ENCODE measurements at regions not wholly inside any gene's neighbourhood (a gene's known extent, or its start where the extent isn't known, plus 50 kb on each side); places are given as distances from the start of the nearest gene placed in this dataset.
A peak's percentile ranks its signal among the peaks of the same experiment; 100 is the strongest.

DNA sequence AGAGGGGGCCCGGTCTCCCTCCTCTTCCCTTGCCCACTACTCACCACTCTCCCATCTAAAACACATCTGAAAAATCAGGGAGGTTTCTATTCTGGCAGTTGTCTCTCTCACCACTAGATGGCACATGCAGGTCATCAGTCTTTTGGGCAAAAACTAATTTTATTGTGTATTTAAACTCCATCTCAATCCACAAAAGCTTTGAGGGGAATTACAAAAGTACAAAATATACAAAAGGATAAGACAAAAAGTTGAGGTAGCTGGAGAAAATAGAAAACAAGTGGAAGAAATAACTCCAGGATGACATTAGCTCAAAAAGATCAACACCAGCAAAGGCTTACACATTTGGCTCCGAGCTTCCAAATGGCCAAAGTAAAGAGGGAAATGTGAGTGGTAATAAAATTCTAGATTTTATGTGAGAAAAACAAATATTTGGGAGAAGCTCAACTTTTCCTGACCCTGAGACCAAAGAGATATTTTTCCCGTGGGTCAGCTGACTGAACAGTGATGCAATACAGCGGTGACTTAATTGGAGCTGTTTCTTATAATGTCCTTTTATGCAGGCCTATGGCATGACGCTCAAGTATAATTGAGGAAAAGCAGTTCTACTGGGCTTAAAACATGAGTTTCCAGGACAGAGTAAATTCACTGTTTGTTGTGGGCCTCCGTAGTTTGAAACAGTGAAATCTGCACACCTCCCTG lies 79.8 kb upstream of the CHD6 start:
- DNase-seq, result peak; percentile 63

DNA sequence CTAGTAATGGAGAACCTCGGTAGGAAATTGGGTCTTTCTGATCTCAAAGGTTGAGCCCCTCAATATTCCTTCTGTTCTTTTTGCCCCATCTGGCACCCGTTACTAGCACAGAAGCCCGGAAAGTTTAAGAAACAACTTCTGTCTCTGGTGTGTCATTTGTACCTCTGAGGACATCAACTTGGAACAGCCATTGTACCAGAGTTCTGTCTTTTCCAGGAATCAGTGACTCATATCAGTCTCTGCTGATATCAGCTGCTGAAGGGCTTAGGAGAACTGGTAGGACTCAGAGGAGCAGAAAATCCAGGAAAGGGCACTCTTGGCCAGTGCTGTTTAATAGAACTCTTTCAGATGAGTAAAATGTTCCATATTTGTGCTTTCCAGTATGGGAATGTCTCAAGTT lies 78.3 kb upstream of the CHD6 start:
- Histone ChIP-seq H4K20me1 (ENCODE audit: insufficient read depth) (no peaks in the 10 kb centered on the region), H3K4me1 (ENCODE audit: insufficient read depth) (peaks cover 3% of the 10 kb centered on the region; the same call in 1 of the 2 replicates), H3K27ac (no peak overlapping the region), H3K4me2 (ENCODE audit: unreplicated experiment) (no peak overlapping the region), H3K4me3 (no peak overlapping the region), H3F3A (ENCODE audit: insufficient read depth) (peaks cover 4% of the 10 kb centered on the region; the same call in 1 of the 2 replicates), H2AFZ (no peak overlapping the region), H3K36me3 (ENCODE audit: low read depth) (no peaks in the 10 kb centered on the region), H3K27me3 (replicated peaks; ENCODE audit: insufficient read depth) (no peaks in the 10 kb centered on the region), H3K9me2 (ENCODE audit: insufficient read depth) (no peaks in the 10 kb centered on the region), H3K9ac (no peak overlapping the region), H3K9me3 (ENCODE audit: low read depth) (no peaks in the 10 kb centered on the region), H3K79me2 (ENCODE audit: insufficient read depth) (no peaks in the 10 kb centered on the region)
- TF ChIP-seq EZH2 (IDR thresholded peaks at IDR 0.05; ENCODE audit: insufficient read depth, poor library complexity, severe bottlenecking) (no peak), EZH2phosphoT487 (IDR thresholded peaks at IDR 0.05; ENCODE audit: insufficient read depth, low read depth) (no peak)
- in situ Hi-C loops (cut with MboI), result no loop called here
- DNase-seq, result peak; percentile 36
- 13 to 16% methylated on average over 3 of the region's 3 CpGs for WGBS, 2 experiments (ENCODE audit: low coverage in 1 of 2, low lambda C conversion rate in 2 of 2, missing lambda C conversion rate in 2 of 2)

More for the DNA sequence above, 79.8 kb upstream of the CHD6 start:
- no peaks in the 10 kb centered on the region for H3K9me3 ChIP-seq (ENCODE audit: low read depth)
- no peak overlapping the region for H3K27ac ChIP-seq
- TF ChIP-seq EZH2phosphoT487 (IDR thresholded peaks at IDR 0.05; ENCODE audit: insufficient read depth, low read depth), result no peak
- TF ChIP-seq EZH2 (IDR thresholded peaks at IDR 0.05; ENCODE audit: insufficient read depth, poor library complexity, severe bottlenecking), result no peak
- no peak overlapping the region for H2AFZ ChIP-seq
- H4K20me1 ChIP-seq (ENCODE audit: insufficient read depth), result no peaks in the 10 kb centered on the region
- no peaks in the 10 kb centered on the region for H3K79me2 ChIP-seq (ENCODE audit: insufficient read depth)
- 53 to 62% methylated on average over 6 of the region's 6 CpGs for WGBS, 2 experiments (ENCODE audit: low coverage in 1 of 2, low lambda C conversion rate in 2 of 2, missing lambda C conversion rate in 2 of 2)
- no peak overlapping the region for H3K4me2 ChIP-seq (ENCODE audit: unreplicated experiment)
- H3K4me1 ChIP-seq (ENCODE audit: insufficient read depth), result peaks cover 9% of the 10 kb centered on the region
- no peak overlapping the region for H3K4me3 ChIP-seq
- H3K27me3 ChIP-seq (replicated peaks; ENCODE audit: insufficient read depth), result no peaks in the 10 kb centered on the region
- peaks cover 12% of the 10 kb centered on the region; the same call in 1 of the 2 replicates for H3F3A ChIP-seq (ENCODE audit: insufficient read depth)
- no peaks in the 10 kb centered on the region for H3K36me3 ChIP-seq (ENCODE audit: low read depth)
- no peaks in the 10 kb centered on the region for H3K9me2 ChIP-seq (ENCODE audit: insufficient read depth)
- H3K9ac ChIP-seq, result no peak overlapping the region
- in situ Hi-C loops (cut with MboI), result no loop called here

DNA sequence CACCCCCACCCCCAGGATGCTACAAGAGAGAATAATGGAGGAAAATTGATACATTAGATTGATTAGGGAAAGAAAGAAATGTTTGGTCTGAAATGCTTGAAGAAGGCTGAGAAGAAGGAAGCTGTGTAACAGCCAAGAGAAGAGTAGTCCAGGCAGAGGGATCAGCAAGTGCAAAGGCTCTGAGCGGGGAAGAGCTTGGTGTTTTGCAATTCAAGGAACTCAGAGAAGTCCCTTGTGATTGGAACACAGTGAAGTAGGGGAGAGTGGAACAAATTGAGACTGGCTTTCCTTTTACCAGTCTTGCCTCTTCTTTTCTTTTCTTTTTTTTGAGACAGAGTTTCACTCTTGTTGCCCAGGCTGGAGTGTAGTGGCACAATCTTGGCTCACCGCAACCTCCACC lies 76.6 kb upstream of the CHD6 start:
- Histone ChIP-seq H3K79me2 (ENCODE audit: insufficient read depth) (no peaks in the 10 kb centered on the region), H3K9ac (no peak overlapping the region), H3K27me3 (replicated peaks; ENCODE audit: insufficient read depth) (no peaks in the 10 kb centered on the region), H3K36me3 (ENCODE audit: low read depth) (no peaks in the 10 kb centered on the region), H3K27ac (no peak overlapping the region), H3K4me2 (ENCODE audit: unreplicated experiment) (no peak overlapping the region), H3K9me3 (ENCODE audit: low read depth) (no peaks in the 10 kb centered on the region), H3K4me3 (no peak overlapping the region), H3F3A (ENCODE audit: insufficient read depth) (no peaks in the 10 kb centered on the region), H3K9me2 (ENCODE audit: insufficient read depth) (no peaks in the 10 kb centered on the region), H4K20me1 (ENCODE audit: insufficient read depth) (no peaks in the 10 kb centered on the region), H3K4me1 (ENCODE audit: insufficient read depth) (no peaks in the 10 kb centered on the region), H2AFZ (no peak overlapping the region)
- WGBS, 2 experiments (ENCODE audit: low coverage in 1 of 2, low lambda C conversion rate in 2 of 2, missing lambda C conversion rate in 2 of 2), result 89 to 98% methylated on average over 2 of the region's 2 CpGs
- in situ Hi-C loops (cut with MboI), result no loop called here
- DNase-seq, result no peak
- TF ChIP-seq EZH2phosphoT487 (IDR thresholded peaks at IDR 0.05; ENCODE audit: insufficient read depth, low read depth) (no peak), EZH2 (IDR thresholded peaks at IDR 0.05; ENCODE audit: insufficient read depth, poor library complexity, severe bottlenecking) (no peak)

DNA sequence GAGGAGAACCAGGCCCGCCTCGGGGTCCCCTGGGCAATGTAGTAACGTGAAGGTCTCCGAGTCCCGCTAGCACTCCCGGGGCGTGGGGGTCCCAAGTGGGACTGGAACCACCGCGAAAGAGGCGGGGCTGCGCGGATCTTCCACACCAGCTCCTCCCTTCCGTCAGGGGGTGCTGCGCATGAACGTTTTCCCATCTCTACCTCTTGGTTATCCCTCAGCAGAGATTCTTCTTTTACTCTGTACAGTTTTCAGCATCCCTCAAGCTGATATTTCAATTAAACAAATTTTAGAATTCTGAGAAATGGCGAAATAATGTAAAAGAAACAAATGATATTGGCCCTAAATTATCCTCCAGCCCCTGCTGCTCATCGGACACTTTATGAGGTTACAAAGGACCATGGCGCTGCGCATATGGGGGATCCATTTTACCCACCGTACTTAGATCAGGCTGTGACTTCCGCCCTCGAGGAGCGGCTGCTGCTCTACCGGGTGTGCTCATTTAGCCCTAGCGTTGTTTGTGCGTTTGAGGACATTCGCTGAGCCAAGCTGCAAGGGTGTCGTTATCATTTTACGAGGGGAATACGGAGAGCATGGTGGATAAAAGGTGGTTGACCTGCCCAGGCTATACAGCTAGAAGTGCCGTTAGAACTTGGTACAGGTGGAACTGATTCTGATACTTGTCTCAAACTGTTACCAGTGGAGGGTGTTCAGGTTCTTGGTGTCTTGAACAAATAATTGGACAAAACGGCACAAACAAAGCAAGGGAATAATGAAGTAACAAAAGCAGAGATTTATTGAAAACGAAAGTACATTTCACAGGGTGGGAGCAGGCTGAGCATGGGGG lies 75.2 kb upstream of the CHD6 start:
- no peaks in the 10 kb centered on the region for H3K9me2 ChIP-seq (ENCODE audit: insufficient read depth)
- no peak for TF ChIP-seq EZH2phosphoT487 (IDR thresholded peaks at IDR 0.05; ENCODE audit: insufficient read depth, low read depth)
- H3K4me1 ChIP-seq (ENCODE audit: insufficient read depth), result no peaks in the 10 kb centered on the region
- peak overlapping the region; percentile 80 for H3K9ac ChIP-seq
- peak overlapping the region; percentile 100 for H2AFZ ChIP-seq
- peak overlapping the region; percentile 99 for H3K4me2 ChIP-seq (ENCODE audit: unreplicated experiment)
- H3K36me3 ChIP-seq (ENCODE audit: low read depth), result no peaks in the 10 kb centered on the region
- DNase-seq, result peak; percentile 93
- in situ Hi-C loops (cut with MboI), result no loop called here
- H3K79me2 ChIP-seq (ENCODE audit: insufficient read depth), result no peaks in the 10 kb centered on the region
- no peaks in the 10 kb centered on the region for H3K9me3 ChIP-seq (ENCODE audit: low read depth)
- peak overlapping the region; percentile 6; the same call in 1 of the 2 replicates for H3K27ac ChIP-seq
- H3F3A ChIP-seq (ENCODE audit: insufficient read depth), result no peaks in the 10 kb centered on the region
- H3K27me3 ChIP-seq (replicated peaks; ENCODE audit: insufficient read depth), result no peaks in the 10 kb centered on the region
- peak overlapping the region; percentile 94 for H3K4me3 ChIP-seq
- H4K20me1 ChIP-seq (ENCODE audit: insufficient read depth), result no peaks in the 10 kb centered on the region
- 1% methylated on average over 33 of the region's 33 CpGs for WGBS, 2 experiments (ENCODE audit: low coverage in 1 of 2, low lambda C conversion rate in 2 of 2, missing lambda C conversion rate in 2 of 2)
